Smooth muscle cell (in vitro differentiated cells): ENCODE measurements at regions not wholly inside any gene's neighbourhood (a gene's known extent, or its start where the extent isn't known, plus 50 kb on each side); places are given as distances from the start of the nearest gene placed in this dataset.

Experiments
- DNase-seq: peaks from one replicate; lab custom pipeline; 2025; ENCODE audit not compliant: unreplicated experiment; lab: John Stamatoyannopoulos, UW
- H2AFZ ChIP-seq: fragments of 200-600 bp; sonication (generic); 2 replicates; pipeline ENCODE4 v1.6.0; 2016; ENCODE audit warnings: antibody characterized with exemption, low read depth, mild to moderate bottlenecking
- H3F3A ChIP-seq: fragments of 200-600 bp; sonication (generic); 2 replicates; pipeline ENCODE4 v1.6.0; 2017; ENCODE audit warnings: antibody characterized with exemption, low read depth
- H3K27ac ChIP-seq: fragments of 200-600 bp; sonication (generic); 2 replicates; pipeline ENCODE4 v1.5.1; 2016; ENCODE audit warnings: low read depth, mild to moderate bottlenecking
- H3K27me3 ChIP-seq: fragments of 200-600 bp; sonication (generic); 2 replicates; pipeline ENCODE4 v1.6.1; 2016; ENCODE audit warnings: low read depth, mild to moderate bottlenecking
- H3K36me3 ChIP-seq: fragments of 200-600 bp; sonication (generic); 2 replicates; pipeline ENCODE4 v1.5.1; 2016; ENCODE audit warnings: low read depth
- H3K4me1 ChIP-seq: fragments of 200-600 bp; sonication (generic); 2 replicates; pipeline ENCODE4 v1.5.1; 2016; ENCODE audit warnings: low read depth
- H3K4me2 ChIP-seq: fragments of 200-600 bp; sonication (generic); 2 replicates; pipeline ENCODE4 v1.6.0; 2016; ENCODE audit warnings: mild to moderate bottlenecking
- H3K4me3 ChIP-seq: fragments of 200-600 bp; sonication (generic); 2 replicates; pipeline ENCODE4 v1.5.1; 2016; ENCODE audit warnings: mild to moderate bottlenecking
- H3K79me2 ChIP-seq: fragments of 200-600 bp; sonication (generic); 2 replicates; pipeline ENCODE4 v1.6.0; 2016; ENCODE audit warnings: low read depth, mild to moderate bottlenecking
- H3K9ac ChIP-seq: fragments of 200-600 bp; sonication (generic); 2 replicates; pipeline ENCODE4 v1.6.0; 2016; ENCODE audit warnings: low read depth
- H3K9me3 ChIP-seq: fragments of 200-600 bp; sonication (generic); replicated peaks from 2 replicates; pipeline ENCODE4 v1.5.1; 2016; ENCODE audit warnings: low read depth
- H4K20me1 ChIP-seq: fragments of 200-600 bp; sonication (generic); 2 replicates; pipeline ENCODE4 v1.6.0; 2016; ENCODE audit warnings: low read depth
- CTCF ChIP-seq: fragments of 200-600 bp; sonication (generic); IDR thresholded peaks from 2 replicates; pipeline ENCODE4 v1.5.1; 2017; ENCODE audit warnings: borderline replicate concordance, mild to moderate bottlenecking, antibody characterized with exemption; ENCODE audit not compliant: insufficient read depth, poor library complexity, severe bottlenecking
- WGBS: methylation state at CpG from one replicate; pipeline ENCODE4 v1.1.7; 2016; ENCODE audit warnings: low lambda C conversion rate; 5-methylcytosine and 5-hydroxymethylcytosine counted together

DNA sequence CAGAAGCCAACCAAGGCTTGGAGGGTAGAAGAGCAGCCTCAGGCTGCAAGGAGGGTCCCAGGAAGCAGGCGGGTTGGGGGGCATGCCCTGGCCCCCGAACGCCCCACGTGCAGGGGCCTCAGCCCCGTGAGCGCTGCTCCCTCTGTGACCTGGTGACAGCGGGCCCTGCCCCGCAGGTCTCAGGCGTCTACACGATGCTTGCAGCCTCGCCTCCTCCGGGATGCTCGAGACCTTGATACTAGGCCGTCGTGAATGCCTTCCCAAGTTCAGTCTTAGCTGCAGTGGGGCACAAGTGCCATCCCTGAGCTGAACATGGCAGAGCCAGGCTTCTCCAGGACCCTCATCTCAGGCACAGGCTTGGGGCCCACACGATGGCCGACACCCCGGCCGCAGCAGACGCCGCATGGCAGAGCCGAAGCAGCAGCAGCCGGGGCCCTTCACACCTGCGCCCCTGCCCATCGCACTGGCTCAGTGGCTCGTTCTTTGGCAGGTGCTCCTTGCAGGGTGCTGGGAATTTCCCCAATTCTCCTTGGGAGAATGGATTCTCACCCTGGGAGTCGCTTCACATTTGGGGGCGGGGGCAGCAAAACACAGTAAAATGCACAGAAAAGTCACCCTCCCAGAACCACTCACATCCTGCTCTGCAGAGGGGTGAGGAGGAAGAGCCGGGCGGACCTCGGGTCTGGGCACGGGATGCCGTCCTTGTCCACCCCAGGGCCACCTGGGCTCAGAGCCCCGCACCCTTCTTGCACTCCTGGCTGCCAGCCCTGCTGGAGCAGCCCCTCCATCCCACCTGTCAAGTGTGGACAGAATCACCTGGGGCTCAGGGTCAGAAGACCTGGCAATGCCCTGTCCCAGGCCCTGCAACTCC is 161.8 kb downstream of the DLL1 start:
- H3K4me3 ChIP-seq = no peak overlapping the region
- H2AFZ ChIP-seq = no peak overlapping the region
- no peaks in the 10 kb centered on the region for H4K20me1 ChIP-seq
- no peaks in the 10 kb centered on the region for H3F3A ChIP-seq
- no peak overlapping the region for H3K9ac ChIP-seq
- H3K27ac ChIP-seq = no peak overlapping the region
- H3K79me2 ChIP-seq = no peaks in the 10 kb centered on the region
- no peak for DNase-seq
- TF ChIP-seq CTCF = no peak
- no peak overlapping the region for H3K4me2 ChIP-seq
- no peaks in the 10 kb centered on the region for H3K9me3 ChIP-seq
- H3K36me3 ChIP-seq = no peaks in the 10 kb centered on the region
- no peaks in the 10 kb centered on the region for H3K4me1 ChIP-seq
- H3K27me3 ChIP-seq = no peaks in the 10 kb centered on the region
- WGBS = 94% methylated on average over 34 of the region's 34 CpGs

DNA sequence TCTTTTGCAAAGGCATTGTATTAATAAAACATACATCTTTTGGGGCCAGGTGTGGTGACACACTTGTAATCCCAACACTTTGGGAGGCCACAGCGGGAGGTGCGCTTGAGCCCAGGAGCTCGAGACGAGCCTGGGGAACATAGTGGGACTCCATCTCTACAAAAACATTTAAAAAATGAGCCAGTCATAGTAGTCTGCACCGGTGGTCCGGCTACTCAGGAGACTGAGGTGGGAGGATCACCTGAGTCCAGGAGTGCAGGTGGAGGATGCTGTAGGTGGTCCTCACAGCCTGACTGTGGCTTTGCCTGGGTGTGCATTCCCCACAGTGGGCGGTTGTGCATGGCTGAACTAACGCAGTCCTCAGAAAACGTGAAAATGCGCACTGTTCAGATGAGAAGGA is 162.5 kb downstream of the DLL1 start:
- Histone ChIP-seq H2AFZ (no peak overlapping the region), H3K9ac (no peak overlapping the region), H3K4me2 (no peak overlapping the region), H3K79me2 (no peaks in the 10 kb centered on the region), H4K20me1 (no peaks in the 10 kb centered on the region), H3F3A (no peaks in the 10 kb centered on the region), H3K36me3 (no peaks in the 10 kb centered on the region), H3K27ac (no peak overlapping the region), H3K4me3 (no peak overlapping the region), H3K27me3 (no peaks in the 10 kb centered on the region), H3K4me1 (no peaks in the 10 kb centered on the region), H3K9me3 (no peaks in the 10 kb centered on the region)
- DNase-seq = no peak
- whole genome bisulfite sequencing = 92% methylated on average over 10 of the region's 10 CpGs
- TF ChIP-seq CTCF = no peak

DNA sequence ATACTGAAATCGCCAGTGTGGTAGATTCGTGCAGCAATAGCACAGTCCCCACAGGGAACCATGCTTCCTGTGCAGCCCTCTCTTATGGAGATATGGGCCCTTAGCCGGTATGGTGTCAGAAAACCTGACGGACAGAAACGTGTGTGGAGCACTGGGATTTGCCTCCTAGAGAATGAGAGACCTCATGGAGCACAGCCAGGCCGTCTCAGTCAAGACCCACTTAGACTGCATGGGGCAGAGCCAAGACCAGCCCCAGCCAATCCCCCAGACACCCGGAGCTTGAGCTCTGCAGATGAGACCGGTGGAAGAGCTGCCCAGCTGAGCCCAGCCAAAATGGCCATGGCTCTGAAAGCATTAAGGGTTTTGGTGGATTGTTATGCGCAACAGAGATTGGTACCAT is 163.7 kb downstream of the DLL1 start:
- 93% methylated on average over 9 of the region's 9 CpGs for WGBS
- Histone ChIP-seq H3K36me3 (no peaks in the 10 kb centered on the region), H3K27me3 (no peaks in the 10 kb centered on the region), H3K79me2 (no peaks in the 10 kb centered on the region), H3K27ac (no peak overlapping the region), H2AFZ (no peak overlapping the region), H4K20me1 (no peaks in the 10 kb centered on the region), H3K4me3 (no peak overlapping the region), H3F3A (no peaks in the 10 kb centered on the region), H3K4me1 (no peaks in the 10 kb centered on the region), H3K9me3 (peaks cover 3% of the 10 kb centered on the region), H3K4me2 (no peak overlapping the region), H3K9ac (no peak overlapping the region)
- TF ChIP-seq CTCF = no peak
- no peak for DNase-seq
